DOHH2 (cell line): ENCODE measurements at regions not wholly inside any gene's neighbourhood (a gene's known extent, or its start where the extent isn't known, plus 50 kb on each side); places are given as distances from the start of the nearest gene placed in this dataset.

Source experiments
- EZH2phosphoT487 ChIP-seq: fragments of 200-600 bp; sonication (generic); IDR thresholded peaks from 2 replicates; pipeline ENCODE4 v1.6.1; 2017; ENCODE audit warnings: borderline replicate concordance, mild to moderate bottlenecking, antibody characterized with exemption, low read length, moderate library complexity, mixed read lengths
- TF ChIP-seq, protein P1 (sequence below): fragments of 200-600 bp; sonication (generic); IDR thresholded peaks from one replicate; pipeline ENCODE4 v1.5.1; 2014; ENCODE audit warnings: antibody characterized with exemption, mild to moderate bottlenecking, low read depth, low read length; ENCODE audit not compliant: poor library complexity, severe bottlenecking

DNA sequence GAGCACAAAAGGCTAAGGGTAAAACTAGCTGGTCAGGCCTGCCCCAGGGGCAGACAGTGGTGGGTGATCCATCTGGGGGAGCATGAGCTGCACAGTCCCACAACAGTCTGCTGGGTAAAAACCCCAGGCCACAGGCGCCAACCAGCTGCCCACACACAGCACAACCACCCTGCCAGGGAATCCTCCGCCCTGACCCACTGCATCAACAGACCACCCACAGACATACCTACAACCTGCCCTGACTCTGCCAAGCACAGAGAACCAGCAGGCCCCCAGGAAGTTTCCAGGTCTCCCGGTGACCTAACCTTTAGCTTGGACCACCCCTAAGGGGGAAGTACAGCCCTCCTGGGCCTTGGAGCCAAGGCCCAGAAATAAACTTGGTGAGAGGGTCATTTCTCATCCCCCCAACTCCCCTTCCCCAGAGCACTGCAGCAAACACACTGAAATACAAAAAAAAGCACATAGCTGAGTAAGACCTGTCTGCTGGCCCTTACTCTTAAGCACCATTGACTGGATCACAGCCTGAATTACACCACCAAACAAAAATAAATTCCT lies 118.3 kb upstream of the CAB39 start:
- TF ChIP-seq, protein P1, sequence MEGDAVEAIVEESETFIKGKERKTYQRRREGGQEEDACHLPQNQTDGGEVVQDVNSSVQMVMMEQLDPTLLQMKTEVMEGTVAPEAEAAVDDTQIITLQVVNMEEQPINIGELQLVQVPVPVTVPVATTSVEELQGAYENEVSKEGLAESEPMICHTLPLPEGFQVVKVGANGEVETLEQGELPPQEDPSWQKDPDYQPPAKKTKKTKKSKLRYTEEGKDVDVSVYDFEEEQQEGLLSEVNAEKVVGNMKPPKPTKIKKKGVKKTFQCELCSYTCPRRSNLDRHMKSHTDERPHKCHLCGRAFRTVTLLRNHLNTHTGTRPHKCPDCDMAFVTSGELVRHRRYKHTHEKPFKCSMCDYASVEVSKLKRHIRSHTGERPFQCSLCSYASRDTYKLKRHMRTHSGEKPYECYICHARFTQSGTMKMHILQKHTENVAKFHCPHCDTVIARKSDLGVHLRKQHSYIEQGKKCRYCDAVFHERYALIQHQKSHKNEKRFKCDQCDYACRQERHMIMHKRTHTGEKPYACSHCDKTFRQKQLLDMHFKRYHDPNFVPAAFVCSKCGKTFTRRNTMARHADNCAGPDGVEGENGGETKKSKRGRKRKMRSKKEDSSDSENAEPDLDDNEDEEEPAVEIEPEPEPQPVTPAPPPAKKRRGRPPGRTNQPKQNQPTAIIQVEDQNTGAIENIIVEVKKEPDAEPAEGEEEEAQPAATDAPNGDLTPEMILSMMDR: no peak
- TF ChIP-seq EZH2phosphoT487: no peak
